Heart left ventricle (tissue), 13 donors: ENCODE measurements at regions not wholly inside any gene's neighbourhood (a gene's known extent, or its start where the extent isn't known, plus 50 kb on each side); places are given as distances from the start of the nearest gene placed in this dataset.

Experiments
- POLR2A ChIP-seq, 2 donors: fragments of 450-650 bp; IDR thresholded peaks; one replicate each; pipeline ENCODE4 v1.6.1; 2017; ENCODE audit warnings: antibody characterized with exemption in 2 of 2, mild to moderate bottlenecking in 2 of 2, moderate library complexity in 2 of 2
- TF ChIP-seq, protein P1 (sequence below), 12 donors: fragments of 200-600 bp; sonication (generic) in 4 of 12; IDR thresholded peaks; one replicate each; pipeline versions ENCODE4 v1.5.0 to v1.8.0; 2018 to 2022; ENCODE audit warnings: antibody characterized with exemption in 12 of 12, mild to moderate bottlenecking in 5 of 12
- donor health status: ischemic (EF 13 %, LVEDD 7.1; RV severe dilation, severe dysfunction).
- donor health status: DM: no; HTN: yes; CAD: no.
- donor health status: DM: no; HTN: no; CAD: no.
- donor health status: ischemic (EF 25% LVEDD 6.9; RV normal size, moderate dysfunction).
- donor health status: ischemic (EF 25% LVEDD 5.7; RV mildly dilated, moderate dysfunction).
- donor health status: ischemic (EF 35%, LVEDD 5.7; RV mildly dilated, moderate dysfunction).
- donor health status: nonischemic (EF 11% LVEDD 7.7; RV severe dilation, severe dysfunction).
- donor health status: DM: yes; HTN: yes; CAD: no.
- donor health status: PGD.
- donor health status: ischemic (EF 29% LVEDD 5.4; RV normal size, mild dysfunction).
- donor health status: nonischemic (EF 23%, LVEDD 6.1; RV moderate dilation, normal function).

DNA sequence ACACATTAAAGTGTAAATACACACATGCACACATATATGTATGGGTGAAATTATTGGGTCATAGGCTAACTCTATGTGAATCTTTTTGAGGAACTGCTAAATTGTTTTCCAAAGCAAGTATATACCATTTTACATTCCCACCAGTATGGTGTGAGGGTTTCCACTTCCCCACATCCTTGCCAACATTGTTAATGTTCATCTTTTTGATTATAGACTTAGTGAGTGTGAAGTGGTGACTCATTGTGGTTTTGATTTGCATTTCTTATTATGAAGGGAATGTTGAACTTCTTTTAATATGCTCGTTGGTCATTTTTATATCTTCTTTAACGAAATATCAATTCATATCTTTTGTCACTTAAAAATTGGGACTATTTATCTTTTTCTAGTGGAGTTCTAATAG lies 181.8 kb upstream of the GCFC2 start:
- TF ChIP-seq, protein P1, sequence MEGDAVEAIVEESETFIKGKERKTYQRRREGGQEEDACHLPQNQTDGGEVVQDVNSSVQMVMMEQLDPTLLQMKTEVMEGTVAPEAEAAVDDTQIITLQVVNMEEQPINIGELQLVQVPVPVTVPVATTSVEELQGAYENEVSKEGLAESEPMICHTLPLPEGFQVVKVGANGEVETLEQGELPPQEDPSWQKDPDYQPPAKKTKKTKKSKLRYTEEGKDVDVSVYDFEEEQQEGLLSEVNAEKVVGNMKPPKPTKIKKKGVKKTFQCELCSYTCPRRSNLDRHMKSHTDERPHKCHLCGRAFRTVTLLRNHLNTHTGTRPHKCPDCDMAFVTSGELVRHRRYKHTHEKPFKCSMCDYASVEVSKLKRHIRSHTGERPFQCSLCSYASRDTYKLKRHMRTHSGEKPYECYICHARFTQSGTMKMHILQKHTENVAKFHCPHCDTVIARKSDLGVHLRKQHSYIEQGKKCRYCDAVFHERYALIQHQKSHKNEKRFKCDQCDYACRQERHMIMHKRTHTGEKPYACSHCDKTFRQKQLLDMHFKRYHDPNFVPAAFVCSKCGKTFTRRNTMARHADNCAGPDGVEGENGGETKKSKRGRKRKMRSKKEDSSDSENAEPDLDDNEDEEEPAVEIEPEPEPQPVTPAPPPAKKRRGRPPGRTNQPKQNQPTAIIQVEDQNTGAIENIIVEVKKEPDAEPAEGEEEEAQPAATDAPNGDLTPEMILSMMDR (IDR thresholded peaks at IDR 0.05), result no peak
- no peak for TF ChIP-seq POLR2A (IDR thresholded peaks at IDR 0.05)
